Liver (tissue), 8 donors: ENCODE measurements at regions not wholly inside any gene's neighbourhood (a gene's known extent, or its start where the extent isn't known, plus 50 kb on each side); places are given as distances from the start of the nearest gene placed in this dataset.

ENCODE experiments used
- DNase-seq: peaks from one replicate; pipeline ENCODE4 v3.0.0-alpha.2; 2017; ENCODE audit warnings: low spot score
- H3K27ac ChIP-seq, 2 donors: one replicate each; pipeline ENCODE4 v1.7.0; 2013; ENCODE audit warnings: inconsistent platforms in 2 of 2, low read length in 2 of 2, control low read depth in 1 of 2, low read depth in 1 of 2, mild to moderate bottlenecking in 1 of 2
- H3K27me3 ChIP-seq, 4 donors: one replicate each; pipeline versions ENCODE4 v1.6.1 to v1.7.0; 2013; ENCODE audit warnings: low read length in 3 of 4, inconsistent platforms in 1 of 4, mild to moderate bottlenecking in 1 of 4, moderate library complexity in 1 of 4; ENCODE audit not compliant: control insufficient read depth in 4 of 4, insufficient read depth in 4 of 4
- H3K36me3 ChIP-seq, 4 donors: one replicate each; pipeline versions ENCODE4 v1.6.1 to v1.7.0; 2013; ENCODE audit warnings: low read length in 3 of 4, mild to moderate bottlenecking in 3 of 4, low read depth in 1 of 4, moderate library complexity in 1 of 4; ENCODE audit not compliant: control insufficient read depth in 4 of 4, insufficient read depth in 3 of 4
- H3K4me1 ChIP-seq, 4 donors: one replicate each; pipeline versions ENCODE4 v1.6.1 to v1.7.0; 2013; ENCODE audit warnings: low read length in 3 of 4, mild to moderate bottlenecking in 3 of 4, moderate library complexity in 1 of 4; ENCODE audit not compliant: control insufficient read depth in 4 of 4, insufficient read depth in 4 of 4
- H3K4me3 ChIP-seq, 3 donors: one replicate each; pipeline versions ENCODE4 v1.6.1 to v1.7.0; 2013; ENCODE audit warnings: low read length in 3 of 3, control low read depth in 1 of 3, low read depth in 1 of 3, mild to moderate bottlenecking in 1 of 3
- H3K9ac ChIP-seq, 2 donors: one replicate each; pipeline ENCODE4 v1.7.0; 2013; ENCODE audit warnings: low read length in 2 of 2, mild to moderate bottlenecking in 2 of 2, moderate library complexity in 2 of 2, control low read depth in 1 of 2, low read depth in 1 of 2
- H3K9me3 ChIP-seq, 4 donors: one replicate each; pipeline versions ENCODE4 v1.6.1 to v1.7.0; 2013; ENCODE audit warnings: low read length in 3 of 4; ENCODE audit not compliant: control insufficient read depth in 4 of 4
- ATF3 ChIP-seq: IDR thresholded peaks from 2 replicates; pipeline ENCODE4 v1.6.1; 2016; ENCODE audit warnings: antibody characterized with exemption
- EGR1 ChIP-seq, 2 donors: IDR thresholded peaks; 2 replicates each; pipeline ENCODE4 v1.6.1; 2016 to 2018; ENCODE audit warnings: antibody characterized with exemption in 2 of 2, low read depth in 2 of 2
- FOXA1 ChIP-seq: IDR thresholded peaks from 2 replicates; pipeline ENCODE4 v1.6.1; 2016; ENCODE audit warnings: antibody characterized with exemption
- FOXA2 ChIP-seq: IDR thresholded peaks from 2 replicates; pipeline ENCODE4 v1.6.1; 2016; ENCODE audit warnings: antibody characterized with exemption
- GABPA ChIP-seq, 2 donors: IDR thresholded peaks in 1 of 2; conservative IDR thresholded peaks in 1 of 2; 2 replicates each; pipeline ENCODE4 v1.6.1; 2016; ENCODE audit warnings: antibody characterized with exemption in 2 of 2, mild to moderate bottlenecking in 1 of 2, moderate library complexity in 1 of 2
- HNF4G ChIP-seq: IDR thresholded peaks from 2 replicates; pipeline ENCODE4 v1.6.1; 2016; ENCODE audit warnings: antibody characterized with exemption
- JUND ChIP-seq, 2 donors: IDR thresholded peaks; 2 replicates each; pipeline ENCODE4 v1.6.1; 2016; ENCODE audit warnings: antibody characterized with exemption in 2 of 2
- NR2F2 ChIP-seq: IDR thresholded peaks from 2 replicates; pipeline ENCODE4 v1.6.1; 2016; ENCODE audit warnings: antibody characterized with exemption
- RXRA ChIP-seq, 2 donors: IDR thresholded peaks; 2 replicates each; pipeline ENCODE4 v1.6.1; 2017 to 2018; ENCODE audit warnings: antibody characterized with exemption in 2 of 2, mild to moderate bottlenecking in 1 of 2
- SP1 ChIP-seq: IDR thresholded peaks from 2 replicates; pipeline ENCODE4 v1.6.1; 2018; ENCODE audit warnings: antibody characterized with exemption, mild to moderate bottlenecking
- TAF1 ChIP-seq: conservative IDR thresholded peaks from 2 replicates; pipeline ENCODE4 v1.6.1; 2016; ENCODE audit warnings: antibody characterized with exemption, mild to moderate bottlenecking
- YY1 ChIP-seq: IDR thresholded peaks from 2 replicates; pipeline ENCODE4 v1.6.1; 2016; ENCODE audit warnings: antibody characterized with exemption, mild to moderate bottlenecking
- ZBTB33 ChIP-seq: IDR thresholded peaks from 2 replicates; pipeline ENCODE4 v1.6.1; 2016; ENCODE audit warnings: antibody characterized with exemption
- WGBS: extraction: QIAGEN DNeasy Blood & Tissue Kit; methylation state at CpG from one replicate; pipeline ENCODE4 v1.1.7; 2013; 5-methylcytosine and 5-hydroxymethylcytosine counted together
- TF ChIP-seq, protein P1 (sequence below): IDR thresholded peaks from 2 replicates; pipeline ENCODE4 v1.6.1; 2016; ENCODE audit warnings: antibody characterized with exemption, mild to moderate bottlenecking
- TF ChIP-seq, protein P2 (sequence below): IDR thresholded peaks from 2 replicates; pipeline ENCODE4 v1.6.1; 2016; ENCODE audit warnings: antibody characterized with exemption
- TF ChIP-seq, protein P3 (sequence below): fragments of 150-350 bp; IDR thresholded peaks from 2 replicates; pipeline ENCODE4 v1.5.1; 2017; ENCODE audit warnings: improper control_type of control experiment, low read depth, low read length; ENCODE audit not compliant: missing input control
- donor health status: healthy.
- donor health status: healthy.
- donor health status: healthy.
- donor health status: healthy.
- donor health status: healthy.

- H3K4me3 ChIP-seq = no peak overlapping the region
- TF ChIP-seq GABPA (IDR thresholded peaks at IDR 0.05 in 1 of 2, conservative IDR thresholded peaks at IDR 0.05 in 1 of 2) (no peak), NR2F2 (no peak), JUND (IDR thresholded peaks at IDR 0.05) (no peak), FOXA2 (no peak), RXRA (IDR thresholded peaks at IDR 0.05) (no peak), EGR1 (IDR thresholded peaks at IDR 0.05; ENCODE audit: low read depth in 2 of 2) (no peak), ZBTB33 (no peak), YY1 (no peak), ATF3 (no peak), HNF4G (no peak), SP1 (no peak)
- TF ChIP-seq, protein P1, sequence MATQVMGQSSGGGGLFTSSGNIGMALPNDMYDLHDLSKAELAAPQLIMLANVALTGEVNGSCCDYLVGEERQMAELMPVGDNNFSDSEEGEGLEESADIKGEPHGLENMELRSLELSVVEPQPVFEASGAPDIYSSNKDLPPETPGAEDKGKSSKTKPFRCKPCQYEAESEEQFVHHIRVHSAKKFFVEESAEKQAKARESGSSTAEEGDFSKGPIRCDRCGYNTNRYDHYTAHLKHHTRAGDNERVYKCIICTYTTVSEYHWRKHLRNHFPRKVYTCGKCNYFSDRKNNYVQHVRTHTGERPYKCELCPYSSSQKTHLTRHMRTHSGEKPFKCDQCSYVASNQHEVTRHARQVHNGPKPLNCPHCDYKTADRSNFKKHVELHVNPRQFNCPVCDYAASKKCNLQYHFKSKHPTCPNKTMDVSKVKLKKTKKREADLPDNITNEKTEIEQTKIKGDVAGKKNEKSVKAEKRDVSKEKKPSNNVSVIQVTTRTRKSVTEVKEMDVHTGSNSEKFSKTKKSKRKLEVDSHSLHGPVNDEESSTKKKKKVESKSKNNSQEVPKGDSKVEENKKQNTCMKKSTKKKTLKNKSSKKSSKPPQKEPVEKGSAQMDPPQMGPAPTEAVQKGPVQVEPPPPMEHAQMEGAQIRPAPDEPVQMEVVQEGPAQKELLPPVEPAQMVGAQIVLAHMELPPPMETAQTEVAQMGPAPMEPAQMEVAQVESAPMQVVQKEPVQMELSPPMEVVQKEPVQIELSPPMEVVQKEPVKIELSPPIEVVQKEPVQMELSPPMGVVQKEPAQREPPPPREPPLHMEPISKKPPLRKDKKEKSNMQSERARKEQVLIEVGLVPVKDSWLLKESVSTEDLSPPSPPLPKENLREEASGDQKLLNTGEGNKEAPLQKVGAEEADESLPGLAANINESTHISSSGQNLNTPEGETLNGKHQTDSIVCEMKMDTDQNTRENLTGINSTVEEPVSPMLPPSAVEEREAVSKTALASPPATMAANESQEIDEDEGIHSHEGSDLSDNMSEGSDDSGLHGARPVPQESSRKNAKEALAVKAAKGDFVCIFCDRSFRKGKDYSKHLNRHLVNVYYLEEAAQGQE = no peak
- TF ChIP-seq, protein P2, sequence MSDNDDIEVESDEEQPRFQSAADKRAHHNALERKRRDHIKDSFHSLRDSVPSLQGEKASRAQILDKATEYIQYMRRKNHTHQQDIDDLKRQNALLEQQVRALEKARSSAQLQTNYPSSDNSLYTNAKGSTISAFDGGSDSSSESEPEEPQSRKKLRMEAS = no peak
- TF ChIP-seq, protein P3, sequence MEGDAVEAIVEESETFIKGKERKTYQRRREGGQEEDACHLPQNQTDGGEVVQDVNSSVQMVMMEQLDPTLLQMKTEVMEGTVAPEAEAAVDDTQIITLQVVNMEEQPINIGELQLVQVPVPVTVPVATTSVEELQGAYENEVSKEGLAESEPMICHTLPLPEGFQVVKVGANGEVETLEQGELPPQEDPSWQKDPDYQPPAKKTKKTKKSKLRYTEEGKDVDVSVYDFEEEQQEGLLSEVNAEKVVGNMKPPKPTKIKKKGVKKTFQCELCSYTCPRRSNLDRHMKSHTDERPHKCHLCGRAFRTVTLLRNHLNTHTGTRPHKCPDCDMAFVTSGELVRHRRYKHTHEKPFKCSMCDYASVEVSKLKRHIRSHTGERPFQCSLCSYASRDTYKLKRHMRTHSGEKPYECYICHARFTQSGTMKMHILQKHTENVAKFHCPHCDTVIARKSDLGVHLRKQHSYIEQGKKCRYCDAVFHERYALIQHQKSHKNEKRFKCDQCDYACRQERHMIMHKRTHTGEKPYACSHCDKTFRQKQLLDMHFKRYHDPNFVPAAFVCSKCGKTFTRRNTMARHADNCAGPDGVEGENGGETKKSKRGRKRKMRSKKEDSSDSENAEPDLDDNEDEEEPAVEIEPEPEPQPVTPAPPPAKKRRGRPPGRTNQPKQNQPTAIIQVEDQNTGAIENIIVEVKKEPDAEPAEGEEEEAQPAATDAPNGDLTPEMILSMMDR = no peak
- H3K9ac ChIP-seq = no peak overlapping the region
- no peak for DNase-seq
- no peaks in the 10 kb centered on the region for H3K4me1 ChIP-seq
- H3K9me3 ChIP-seq = no peaks in the 10 kb centered on the region
- H3K27me3 ChIP-seq = no peaks in the 10 kb centered on the region
- H3K36me3 ChIP-seq = no peaks in the 10 kb centered on the region
- 64% methylated on average over 6 of the region's 6 CpGs for WGBS
- H3K27ac ChIP-seq = no peak overlapping the region
Measured at GRCh38 chr18:25661831-25662230, 309.9 kb upstream of the ZNF521 start.

- no peak for DNase-seq
- WGBS = 79% methylated on average over 6 of the region's 6 CpGs
Measured at GRCh38 chr18:25659541-25659940, 307.6 kb upstream of the ZNF521 start.

More at GRCh38 chr18:25659541-25659940, 307.6 kb upstream of the ZNF521 start:
- Histone ChIP-seq H3K27me3 (no peaks in the 10 kb centered on the region), H3K9me3 (no peaks in the 10 kb centered on the region), H3K4me1 (no peaks in the 10 kb centered on the region), H3K4me3 (no peak overlapping the region), H3K27ac (no peak overlapping the region), H3K9ac (no peak overlapping the region), H3K36me3 (no peaks in the 10 kb centered on the region)
- no peak for TF ChIP-seq TAF1
- no peak for TF ChIP-seq FOXA1
- no peak for TF ChIP-seq GABPA (IDR thresholded peaks at IDR 0.05 in 1 of 2, conservative IDR thresholded peaks at IDR 0.05 in 1 of 2)
- no peak for TF ChIP-seq ZBTB33
- no peak for TF ChIP-seq YY1
- no peak for TF ChIP-seq EGR1 (IDR thresholded peaks at IDR 0.05; ENCODE audit: low read depth in 2 of 2)
- no peak for TF ChIP-seq HNF4G
- TF ChIP-seq, protein P3 = no peak
